ENCODE measurements at regions not wholly inside any gene's neighbourhood (a gene's known extent, or its start where the extent isn't known, plus 50 kb on each side); places are given as distances from the start of the nearest gene placed in this dataset.

DNA sequence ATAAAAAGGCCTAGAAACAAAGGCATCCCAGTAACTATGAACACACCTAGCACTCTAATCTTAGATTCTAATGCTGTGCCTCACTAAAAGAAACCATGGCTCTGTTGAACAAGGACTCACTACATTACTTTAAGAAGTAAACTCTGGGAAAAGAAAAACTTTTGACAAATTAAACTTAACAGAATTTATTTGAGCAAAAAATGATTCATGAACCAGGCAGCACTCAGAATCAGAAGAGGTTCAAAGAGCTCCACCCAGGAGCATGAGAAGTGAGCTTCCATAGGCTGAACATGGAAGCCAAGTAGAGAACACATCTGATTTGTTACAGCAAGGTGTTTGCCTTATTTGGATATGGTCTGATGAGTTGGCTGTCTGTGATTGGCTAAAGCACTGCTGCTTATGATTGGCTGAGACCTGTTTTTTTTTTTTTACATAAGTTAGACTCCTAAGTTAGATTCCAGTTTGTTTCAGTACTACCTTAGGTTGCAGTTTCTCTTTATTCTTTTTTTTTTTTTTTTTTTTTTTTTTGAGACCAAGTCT is 343.6 kb upstream of the SASH1 start:
- no peaks in the 10 kb centered on the region for H3K9me2 ChIP-seq (ENCODE audit: insufficient read depth)
- no peak overlapping the region for H3K27ac ChIP-seq (ENCODE audit: low read depth, low read length)
- DNase-seq (ENCODE audit: low read depth, low spot score) (no peak), ATAC-seq (no peak)
- H3K36me3 ChIP-seq (ENCODE audit: control insufficient read depth in 1 of 2, insufficient read depth in 2 of 2, low read length in 2 of 2) = no peaks in the 10 kb centered on the region
- H3K27me3 ChIP-seq (ENCODE audit: insufficient read depth, low read length) = no peaks in the 10 kb centered on the region
- intact Hi-C loops (cut with micrococcal nuclease) = no loop called here
- no peak overlapping the region for H3K4me3 ChIP-seq (replicated peaks in 1 of 2; ENCODE audit: low read depth in 1 of 2, low read length in 2 of 2)
- H4K20me1 ChIP-seq (ENCODE audit: insufficient read depth) = no peaks in the 10 kb centered on the region
- BruUV-seq (replicated peaks) = no TSS peak
- no peak overlapping the region for H3K4me2 ChIP-seq (ENCODE audit: low read length)
- H3K9ac ChIP-seq (ENCODE audit: low read length) = no peak overlapping the region
- TF ChIP-seq, protein P1, sequence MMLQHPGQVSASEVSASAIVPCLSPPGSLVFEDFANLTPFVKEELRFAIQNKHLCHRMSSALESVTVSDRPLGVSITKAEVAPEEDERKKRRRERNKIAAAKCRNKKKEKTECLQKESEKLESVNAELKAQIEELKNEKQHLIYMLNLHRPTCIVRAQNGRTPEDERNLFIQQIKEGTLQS (IDR thresholded peaks at IDR 0.05) = no peak
- TF ChIP-seq SRF (IDR thresholded peaks at IDR 0.05; ENCODE audit: low read depth) = peak; percentile 55; the same call in 1 of the 2 replicates
- no peaks in the 10 kb centered on the region for H3K9me3 ChIP-seq (ENCODE audit: control insufficient read depth in 1 of 2, insufficient read depth in 1 of 2, low read depth in 1 of 2, low read length in 2 of 2)
- H2AFZ ChIP-seq (ENCODE audit: low read depth, low read length, poor library complexity, severe bottlenecking) = no peak overlapping the region
- RAD21 ChIA-PET (ENCODE audit: low non-redundant PET in 1 of 2, low total read pairs in 2 of 2, uncharacterized antibody in 2 of 2, unreplicated experiment in 2 of 2) = no interaction called here
- POLR2A ChIA-PET = no interaction called here
- no peaks in the 10 kb centered on the region for H3K4me1 ChIP-seq (ENCODE audit: control insufficient read depth in 1 of 2, insufficient read depth in 2 of 2, low read length in 2 of 2)
- no peaks in the 10 kb centered on the region for H3K79me2 ChIP-seq (ENCODE audit: insufficient read depth, low read length)
- CTCF ChIA-PET = interaction anchor here (0.6 kb wide), 1 partner anchor 24 kb away, joined by 3 read pairs; no protein-coding TSS in a partner anchor

- Histone ChIP-seq H3K27ac (ENCODE audit: low read depth, low read length) (no peak overlapping the region), H3K9ac (ENCODE audit: low read length) (no peak overlapping the region), H2AFZ (ENCODE audit: low read depth, low read length, poor library complexity, severe bottlenecking) (no peak overlapping the region), H3K4me3 (replicated peaks in 1 of 2; ENCODE audit: low read depth in 1 of 2, low read length in 2 of 2) (no peak overlapping the region), H3K9me2 (ENCODE audit: insufficient read depth) (no peaks in the 10 kb centered on the region), H3K4me1 (ENCODE audit: control insufficient read depth in 1 of 2, insufficient read depth in 2 of 2, low read length in 2 of 2) (no peaks in the 10 kb centered on the region), H4K20me1 (ENCODE audit: insufficient read depth) (no peaks in the 10 kb centered on the region), H3K27me3 (ENCODE audit: insufficient read depth, low read length) (no peaks in the 10 kb centered on the region), H3K9me3 (ENCODE audit: control insufficient read depth in 1 of 2, insufficient read depth in 1 of 2, low read depth in 1 of 2, low read length in 2 of 2) (no peaks in the 10 kb centered on the region), H3K36me3 (ENCODE audit: control insufficient read depth in 1 of 2, insufficient read depth in 2 of 2, low read length in 2 of 2) (no peaks in the 10 kb centered on the region), H3K79me2 (ENCODE audit: insufficient read depth, low read length) (no peaks in the 10 kb centered on the region), H3K4me2 (ENCODE audit: low read length) (no peak overlapping the region)
- no TSS peak for BruUV-seq (replicated peaks)
- no peak for TF ChIP-seq RAD21 (IDR thresholded peaks at IDR 0.05; ENCODE audit: low read depth)
- TF ChIP-seq CEBPB (IDR thresholded peaks at IDR 0.05; ENCODE audit: low read depth) = no peak
- no peak for TF ChIP-seq ELF1 (IDR thresholded peaks at IDR 0.05; ENCODE audit: borderline replicate concordance, low read depth)
- no peak for TF ChIP-seq CTCF (IDR thresholded peaks at IDR 0.05 in 2 of 3, conservative IDR thresholded peaks at IDR 0.05 in 1 of 3; ENCODE audit: borderline replicate concordance in 1 of 3, insufficient read depth in 1 of 3, low read depth in 2 of 3, low read length in 2 of 3)
- TF ChIP-seq REST (IDR thresholded peaks at IDR 0.05; ENCODE audit: low read depth) = no peak
- RAD21 ChIA-PET (ENCODE audit: low non-redundant PET in 1 of 2, low total read pairs in 2 of 2, uncharacterized antibody in 2 of 2, unreplicated experiment in 2 of 2) = no interaction called here
- ATAC-seq = no peak
- DNase-seq (ENCODE audit: low read depth, low spot score) = no peak
- POLR2A ChIA-PET = no interaction called here
- intact Hi-C loops (cut with micrococcal nuclease) = no loop called here
- CTCF ChIA-PET = no interaction called here
Observed at GRCh38 chr6:148001844-148002642, 340.6 kb upstream of the SASH1 start.
